ENCODE measurements at regions not wholly inside any gene's neighbourhood (a gene's known extent, or its start where the extent isn't known, plus 50 kb on each side); places are given as distances from the start of the nearest gene placed in this dataset.

GRCh38 chr7:42456267-42456666 is 219.3 kb upstream of the GLI3 start:
- DNase-seq (no peak), ATAC-seq (no peak)
- Histone ChIP-seq H3K4me1 (no peaks in the 10 kb centered on the region), H3K27me3 (no peaks in the 10 kb centered on the region), H3K27ac (no peak overlapping the region), H3K4me3 (no peak overlapping the region), H3K9me3 (no peaks in the 10 kb centered on the region), H3K36me3 (no peaks in the 10 kb centered on the region)
- 77 to 91% (median 85%) methylated on average over 6 of the region's 6 CpGs for WGBS, 4 donors
- intact Hi-C loops (cut with DNase I), result no loop called here
- no peak for TF ChIP-seq CTCF (IDR thresholded peaks at IDR 0.05)
- no peak for TF ChIP-seq POLR2A (IDR thresholded peaks at IDR 0.05)

- H3K27ac ChIP-seq, result peak overlapping the region in 1 of 12 donors; percentile 68
- intact Hi-C loops (cut with DNase I), result no loop called here
Observed at GRCh38 chr7:42453931-42454361, 216.9 kb upstream of the GLI3 start.

GRCh38 chr7:42452356-42452755 is 215.3 kb upstream of the GLI3 start:
- Histone ChIP-seq H3K9me3 (no peaks in the 10 kb centered on the region), H3K27me3 (peaks cover 0 to 2% (median 0%) of the 10 kb centered on the region in 9 donors), H3K4me3 (no peak overlapping the region), H3K4me1 (no peaks in the 10 kb centered on the region), H3K27ac (no peak overlapping the region), H3K36me3 (no peaks in the 10 kb centered on the region)
- TF ChIP-seq POLR2A (IDR thresholded peaks at IDR 0.05), result no peak
- TF ChIP-seq CTCF (IDR thresholded peaks at IDR 0.05), result no peak
- intact Hi-C loops (cut with DNase I), result no loop called here
- ATAC-seq (no peak), DNase-seq (no peak)
- 80 to 83% (median 81%) methylated on average over 4 of the region's 4 CpGs for WGBS, 4 donors

More at GRCh38 chr7:42453931-42454361, 216.9 kb upstream of the GLI3 start:
- Histone ChIP-seq H3K36me3 (no peaks in the 10 kb centered on the region), H3K4me3 (no peak overlapping the region), H3K27me3 (no peaks in the 10 kb centered on the region), H3K9me3 (no peaks in the 10 kb centered on the region), H3K4me1 (no peaks in the 10 kb centered on the region)
- 71 to 76% (median 74%) methylated on average over 9 of the region's 9 CpGs for WGBS, 4 donors
- TF ChIP-seq POLR2A (IDR thresholded peaks at IDR 0.05) (no peak), CTCF (IDR thresholded peaks at IDR 0.05) (no peak)
- DNase-seq, result no peak
- ATAC-seq, result peak in 1 of 4 donors; percentile 26

- peaks cover 0 to 2% (median 0%) of the 10 kb centered on the region in 9 donors for H3K27me3 ChIP-seq
- WGBS, 4 donors, result 86 to 89% (median 88%) methylated on average over 5 of the region's 5 CpGs
- no peaks in the 10 kb centered on the region for H3K36me3 ChIP-seq
- intact Hi-C loops (cut with DNase I), result no loop called here
- ATAC-seq (no peak), DNase-seq (no peak)
- H3K27ac ChIP-seq, result no peak overlapping the region
- no peaks in the 10 kb centered on the region for H3K4me1 ChIP-seq
- H3K4me3 ChIP-seq, result no peak overlapping the region
- H3K9me3 ChIP-seq, result peaks cover 0 to 3% (median 0%) of the 10 kb centered on the region in 12 donors
- TF ChIP-seq POLR2A (IDR thresholded peaks at IDR 0.05) (no peak), CTCF (IDR thresholded peaks at IDR 0.05) (no peak)
Observed at GRCh38 chr7:42449431-42449830, 212.4 kb upstream of the GLI3 start.

Data from heart left ventricle (tissue), 16 donors.